Heart right ventricle (tissue), 16 donors: ENCODE measurements at regions not wholly inside any gene's neighbourhood (a gene's known extent, or its start where the extent isn't known, plus 50 kb on each side); places are given as distances from the start of the nearest gene placed in this dataset.

Experiments
- ATAC-seq, 8 donors: fragments of 200-7000 bp; cut with Tn5 transposase; one replicate each; pipeline ENCODE4 v1.9.1; 2020; ENCODE audit warnings: mild to moderate bottlenecking in 8 of 8, moderate library complexity in 8 of 8, moderate number of reproducible peaks in 1 of 8
- DNase-seq, 2 donors: peaks; one replicate each; pipeline ENCODE4 v3.0.0-alpha.2; 2020
- H3K27ac ChIP-seq, 10 donors: fragments of 200-600 bp; sonication (generic) in 2 of 10; one replicate each; pipeline versions ENCODE4 v1.5.0 to v1.8.0; 2020 to 2022; ENCODE audit warnings: mild to moderate bottlenecking in 3 of 10
- H3K27me3 ChIP-seq, 7 donors: fragments of 200-600 bp; one replicate each; pipeline ENCODE4 v1.8.0; 2021 to 2022; ENCODE audit warnings: mild to moderate bottlenecking in 2 of 7
- H3K36me3 ChIP-seq, 9 donors: fragments of 200-600 bp; sonication (generic) in 1 of 9; one replicate each; pipeline versions ENCODE4 v1.5.0 to v1.8.0; 2020 to 2022; ENCODE audit warnings: mild to moderate bottlenecking in 2 of 9
- H3K4me1 ChIP-seq, 9 donors: fragments of 200-600 bp; sonication (generic) in 1 of 9; one replicate each; pipeline versions ENCODE4 v1.5.0 to v1.8.0; 2020 to 2022; ENCODE audit warnings: mild to moderate bottlenecking in 4 of 9
- H3K4me3 ChIP-seq, 10 donors: fragments of 200-600 bp; sonication (generic) in 2 of 10; one replicate each; pipeline versions ENCODE4 v1.5.0 to v1.8.0; 2020 to 2022; ENCODE audit warnings: mild to moderate bottlenecking in 7 of 10, moderate library complexity in 2 of 10
- H3K9me3 ChIP-seq, 11 donors: fragments of 200-600 bp in 10 of 11; sonication (generic) in 2 of 11; one replicate each; pipeline versions ENCODE4 v1.5.0 to v1.8.0; 2013 to 2022; ENCODE audit warnings: mild to moderate bottlenecking in 2 of 11, control low read depth in 1 of 11, moderate library complexity in 1 of 11
- WGBS, 2 donors: extraction: QIAGEN DNeasy Blood & Tissue Kit; methylation state at CpG; one replicate each; pipeline ENCODE4 v1.1.7; 2013; ENCODE audit warnings: inconsistent platforms in 1 of 2; 5-methylcytosine and 5-hydroxymethylcytosine counted together
- intact Hi-C, 10 donors: fragments of 100-400 bp; cut with DNase I; formaldehyde crosslinking; loops; one replicate each; pipeline versions ENCODE4 v1.11.1 to v1.14.2; 2022
- TF ChIP-seq, protein P1 (sequence below), 9 donors: fragments of 200-600 bp; sonication (generic) in 2 of 9; IDR thresholded peaks; one replicate each; pipeline versions ENCODE4 v1.5.0 to v1.8.0; 2021 to 2022; ENCODE audit warnings: antibody characterized with exemption in 9 of 9, mild to moderate bottlenecking in 5 of 9, moderate library complexity in 1 of 9
- donor health status: Arrhythmogenic right ventricular cardiomyopathy.
- donor health status: ischemic (EF 13 %, LVEDD 7.1; RV severe dilation, severe dysfunction).
- donor health status: healthy with polysubstance abuse.
- donor health status: DM: no; HTN: yes; CAD: no.
- donor health status: DM: no; HTN: no; CAD: no.
- donor health status: ischemic (EF 25% LVEDD 6.9; RV normal size, moderate dysfunction).
- donor health status: ischemic (EF 25% LVEDD 5.7; RV mildly dilated, moderate dysfunction).
- donor health status: healthy.
- donor health status: DM: yes; HTN: yes; CAD: no.
- donor health status: Ischemic cardiomyopathy.
- donor health status: ischemic (EF 35%, LVEDD 5.7; RV mildly dilated, moderate dysfunction).
- donor health status: nonischemic (EF 11% LVEDD 7.7; RV severe dilation, severe dysfunction).
- donor health status: DM: yes; HTN: yes; CAD: no.
- donor health status: PGD.
- donor health status: ischemic (EF 29% LVEDD 5.4; RV normal size, mild dysfunction).
- donor health status: nonischemic (EF 23%, LVEDD 6.1; RV moderate dilation, normal function).

DNA sequence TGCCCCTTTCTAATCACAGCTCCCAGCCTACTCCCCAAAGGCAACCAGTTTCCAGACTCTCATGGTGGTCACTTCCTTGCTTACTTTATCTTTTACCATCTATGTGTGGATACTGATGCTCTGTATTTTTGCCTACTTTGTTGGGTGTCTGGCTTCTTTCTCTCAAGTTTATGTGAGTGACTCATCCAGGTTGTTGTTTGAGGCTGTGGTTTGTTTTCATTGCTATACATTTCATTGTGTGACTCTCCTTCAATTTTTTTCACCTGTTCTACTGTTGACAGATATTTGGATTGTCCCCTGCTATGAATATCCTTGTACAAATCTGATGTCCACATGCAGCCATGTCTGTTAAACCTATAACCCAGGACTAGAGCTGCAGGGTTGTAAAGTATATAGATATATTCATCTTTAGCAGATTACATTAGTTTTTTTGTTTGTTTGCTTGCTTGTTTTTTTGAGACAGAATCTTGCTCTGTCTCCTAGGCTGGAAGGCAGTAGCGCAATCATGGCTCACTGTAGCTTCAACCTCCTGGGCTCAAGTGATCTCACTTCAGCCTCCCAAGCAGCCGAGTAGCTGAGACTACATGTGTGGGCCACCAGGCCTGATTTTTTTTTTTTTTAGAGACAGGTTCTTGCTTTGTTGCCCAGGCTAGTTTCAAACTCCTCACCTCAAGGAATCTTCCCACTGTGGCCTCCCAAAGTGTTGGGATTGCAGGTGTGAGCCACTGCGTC lies 72.9 kb upstream of the EEF1E1 start:
- no peaks in the 10 kb centered on the region for H3K36me3 ChIP-seq
- DNase-seq, result no peak

DNA sequence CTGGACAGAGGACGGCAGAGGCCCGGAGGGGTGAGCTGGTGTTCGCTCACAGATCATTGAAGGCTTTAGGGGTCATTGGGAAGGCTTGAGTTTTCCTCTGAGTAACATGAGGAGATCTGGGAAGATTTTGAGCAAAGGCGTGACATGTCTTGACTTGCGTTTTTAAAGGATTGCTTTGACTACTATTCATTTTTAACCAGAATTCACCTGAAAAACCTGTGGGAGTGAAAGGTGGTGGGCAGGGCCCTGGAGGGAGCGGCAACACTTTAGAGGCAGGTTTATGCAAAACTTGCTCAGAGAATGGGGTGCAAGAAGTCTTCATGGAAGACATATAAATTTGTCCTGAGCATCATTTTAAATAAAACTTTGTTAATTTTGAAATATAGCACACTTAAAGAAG lies 72.2 kb upstream of the EEF1E1 start:
- ATAC-seq, result no peak
- 89 to 90% methylated on average over 6 of the region's 6 CpGs for WGBS, 2 donors
- Histone ChIP-seq H3K4me1 (no peaks in the 10 kb centered on the region), H3K36me3 (no peaks in the 10 kb centered on the region), H3K27ac (no peak overlapping the region), H3K4me3 (no peak overlapping the region), H3K27me3 (no peaks in the 10 kb centered on the region), H3K9me3 (no peaks in the 10 kb centered on the region)
- TF ChIP-seq, protein P1, sequence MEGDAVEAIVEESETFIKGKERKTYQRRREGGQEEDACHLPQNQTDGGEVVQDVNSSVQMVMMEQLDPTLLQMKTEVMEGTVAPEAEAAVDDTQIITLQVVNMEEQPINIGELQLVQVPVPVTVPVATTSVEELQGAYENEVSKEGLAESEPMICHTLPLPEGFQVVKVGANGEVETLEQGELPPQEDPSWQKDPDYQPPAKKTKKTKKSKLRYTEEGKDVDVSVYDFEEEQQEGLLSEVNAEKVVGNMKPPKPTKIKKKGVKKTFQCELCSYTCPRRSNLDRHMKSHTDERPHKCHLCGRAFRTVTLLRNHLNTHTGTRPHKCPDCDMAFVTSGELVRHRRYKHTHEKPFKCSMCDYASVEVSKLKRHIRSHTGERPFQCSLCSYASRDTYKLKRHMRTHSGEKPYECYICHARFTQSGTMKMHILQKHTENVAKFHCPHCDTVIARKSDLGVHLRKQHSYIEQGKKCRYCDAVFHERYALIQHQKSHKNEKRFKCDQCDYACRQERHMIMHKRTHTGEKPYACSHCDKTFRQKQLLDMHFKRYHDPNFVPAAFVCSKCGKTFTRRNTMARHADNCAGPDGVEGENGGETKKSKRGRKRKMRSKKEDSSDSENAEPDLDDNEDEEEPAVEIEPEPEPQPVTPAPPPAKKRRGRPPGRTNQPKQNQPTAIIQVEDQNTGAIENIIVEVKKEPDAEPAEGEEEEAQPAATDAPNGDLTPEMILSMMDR (IDR thresholded peaks at IDR 0.05), result no peak
- intact Hi-C loops, result no loop called here
- no peak for DNase-seq

More for the DNA sequence above, 72.9 kb upstream of the EEF1E1 start:
- intact Hi-C loops, result no loop called here
- Histone ChIP-seq H3K27me3 (no peaks in the 10 kb centered on the region), H3K27ac (no peak overlapping the region), H3K9me3 (no peaks in the 10 kb centered on the region), H3K4me1 (no peaks in the 10 kb centered on the region), H3K4me3 (no peak overlapping the region)
- 92 to 93% methylated on average over 3 of the region's 3 CpGs for WGBS, 2 donors
- TF ChIP-seq, protein P1 (IDR thresholded peaks at IDR 0.05), result no peak
- no peak for ATAC-seq

DNA sequence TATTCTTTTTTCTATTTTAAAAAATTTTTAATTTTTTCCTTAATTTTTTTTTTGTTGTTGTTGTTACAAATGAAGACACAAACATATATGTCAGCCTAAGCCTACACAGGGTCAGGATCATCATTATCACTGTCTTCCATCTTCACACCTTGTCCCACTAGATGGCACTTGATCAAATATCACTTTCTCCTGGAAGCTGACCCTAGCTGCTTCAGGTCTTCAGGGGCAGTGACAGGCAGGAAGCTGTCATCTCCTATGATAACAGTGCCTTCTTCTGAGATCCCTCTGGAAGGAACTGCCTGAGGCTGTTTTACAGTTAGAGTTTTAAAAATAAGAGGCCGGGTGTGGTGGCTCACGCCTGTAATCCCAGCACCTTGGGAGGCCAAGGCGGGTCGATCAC lies 70.2 kb upstream of the EEF1E1 start:
- DNase-seq (no peak), ATAC-seq (no peak)
- Histone ChIP-seq H3K27ac (no peak overlapping the region), H3K4me3 (no peak overlapping the region), H3K9me3 (no peaks in the 10 kb centered on the region), H3K4me1 (no peaks in the 10 kb centered on the region), H3K27me3 (peaks cover 0 to 3% (median 0%) of the 10 kb centered on the region in 7 donors), H3K36me3 (no peaks in the 10 kb centered on the region)
- TF ChIP-seq, protein P1 (IDR thresholded peaks at IDR 0.05), result no peak
- intact Hi-C loops, result no loop called here
- WGBS, 2 donors, result 75 to 87% methylated on average over 4 of the region's 4 CpGs

DNA sequence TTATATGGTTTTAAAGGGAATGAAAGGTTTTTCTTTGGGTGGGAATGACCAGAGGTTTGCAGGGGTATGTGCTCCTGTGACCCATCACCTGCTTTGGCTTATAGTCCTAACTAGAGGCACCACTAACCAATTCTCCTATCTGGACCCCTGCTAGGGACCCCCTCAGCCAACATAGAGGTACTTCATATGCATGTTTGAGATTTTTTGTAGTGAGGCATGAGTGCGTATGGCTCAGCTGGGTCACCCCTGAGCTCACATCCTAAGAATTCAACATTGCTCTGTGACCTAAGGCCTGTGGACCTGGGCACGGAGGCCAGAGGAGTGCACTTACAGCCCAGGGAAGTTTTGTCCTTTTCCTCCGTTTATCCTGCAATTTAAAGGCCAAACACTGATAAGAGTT lies 68.4 kb upstream of the EEF1E1 start:
- no peaks in the 10 kb centered on the region for H3K9me3 ChIP-seq
- H3K36me3 ChIP-seq, result no peaks in the 10 kb centered on the region
- ATAC-seq, result no peak
- 70 to 73% methylated on average over 3 of the region's 3 CpGs for WGBS, 2 donors
- TF ChIP-seq, protein P1 (IDR thresholded peaks at IDR 0.05), result no peak
- no peak overlapping the region for H3K4me3 ChIP-seq
- H3K27ac ChIP-seq, result no peak overlapping the region
- H3K27me3 ChIP-seq, result peaks cover 0 to 3% (median 0%) of the 10 kb centered on the region in 7 donors
- no peaks in the 10 kb centered on the region for H3K4me1 ChIP-seq
- intact Hi-C loops, result no loop called here
- DNase-seq, result no peak
